ENCODE measurements at regions not wholly inside any gene's neighbourhood (a gene's known extent, or its start where the extent isn't known, plus 50 kb on each side); places are given as distances from the start of the nearest gene placed in this dataset.
"Not testable (repeated sequence)": the region's sequence is repeated elsewhere in the genome, so short reads cannot be mapped to it uniquely, and the experiment has no call there.

DNA sequence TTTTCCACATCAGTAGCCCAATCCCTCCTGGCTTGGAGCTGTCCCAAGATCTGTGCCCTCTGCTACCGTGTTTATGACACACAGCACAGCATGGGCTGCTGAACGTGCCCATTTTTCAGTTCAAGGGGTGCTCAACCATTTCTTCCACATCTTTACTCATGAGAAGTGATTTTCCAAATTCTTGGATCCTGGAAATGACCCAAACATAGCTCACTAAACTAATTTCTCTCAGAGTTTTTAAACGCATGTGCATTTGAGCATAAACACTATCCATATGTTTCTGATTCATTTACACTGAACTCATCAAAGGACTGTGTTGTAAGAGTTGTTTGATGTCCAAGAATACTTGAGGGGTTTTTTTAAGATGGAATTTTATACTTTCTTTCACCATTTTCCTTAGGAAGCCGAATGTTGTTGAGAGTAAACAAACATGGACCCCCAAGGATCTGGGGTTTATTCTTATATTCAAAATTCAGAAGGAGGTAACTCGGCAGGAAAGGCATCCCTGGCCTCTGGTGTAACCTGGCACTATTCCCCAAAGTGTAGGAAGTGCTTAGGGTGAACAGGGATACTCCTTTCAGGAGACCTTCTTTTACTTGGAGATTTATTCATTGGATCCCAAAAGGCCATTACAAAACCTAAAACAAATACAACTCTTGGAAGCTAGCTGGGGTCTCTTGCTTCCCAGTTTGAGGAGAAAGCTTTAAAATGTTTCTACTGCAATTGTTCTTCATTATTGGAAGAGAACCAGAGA, 215.0 kb downstream of the BMP4 start:
- DNase-seq = no peak

DNA sequence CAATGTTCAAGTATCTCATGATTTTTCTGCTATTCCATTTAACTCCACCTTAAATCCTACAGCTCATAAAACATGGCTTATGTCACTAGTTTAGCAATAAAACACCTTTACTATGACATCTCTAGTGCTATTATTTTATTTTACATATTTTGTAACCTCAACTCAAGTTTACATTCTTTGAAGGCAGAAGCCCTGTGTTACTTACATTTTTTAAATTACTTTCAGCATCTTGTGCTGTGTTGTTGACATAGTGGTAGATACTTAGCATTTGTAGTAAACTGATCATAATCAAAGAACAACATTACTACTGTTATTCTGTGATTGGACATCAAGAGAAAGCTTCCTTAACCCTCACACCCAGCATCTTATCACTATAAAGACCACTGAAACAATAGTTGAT, 216.1 kb downstream of the BMP4 start:
- DNase-seq = no peak

DNA sequence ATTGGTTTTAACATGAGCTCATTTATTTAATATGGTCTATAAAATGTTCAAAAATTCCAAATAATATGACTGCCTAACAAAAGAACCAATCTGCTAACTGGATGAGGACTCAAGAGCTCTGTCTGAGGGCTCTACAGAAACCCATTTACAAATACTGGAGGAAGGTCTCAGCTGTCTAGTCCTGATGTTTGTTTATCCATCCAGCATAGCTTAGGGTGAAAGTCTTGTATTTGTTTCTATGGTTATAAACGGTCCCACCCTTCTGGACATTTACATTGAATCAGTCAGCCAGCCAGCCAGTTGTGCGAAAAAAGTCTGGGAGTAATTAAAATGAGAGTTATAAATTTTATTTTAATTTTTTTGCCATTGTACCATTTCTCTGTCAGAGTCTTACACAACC, 220.7 kb downstream of the BMP4 start:
- no peak for DNase-seq

DNA sequence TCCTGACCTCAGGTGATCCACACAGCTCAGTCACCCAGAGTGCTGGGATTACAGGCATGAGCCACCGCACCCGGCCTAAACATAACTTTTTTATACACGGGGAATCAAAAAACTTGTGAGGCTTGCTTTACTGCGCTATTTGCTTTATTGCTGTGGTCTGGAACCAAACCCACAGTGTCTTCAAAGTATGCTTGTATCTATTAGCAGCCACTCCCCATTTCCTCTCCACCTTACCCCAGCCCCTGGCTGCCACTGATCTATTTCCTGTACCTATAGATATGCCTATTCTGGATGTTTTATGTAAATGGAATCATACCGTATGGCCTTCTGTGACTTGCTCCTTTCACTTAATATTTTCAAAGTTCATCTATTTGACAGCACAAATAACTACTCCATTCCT, 233.4 kb downstream of the BMP4 start:
- no peak for DNase-seq

DNA sequence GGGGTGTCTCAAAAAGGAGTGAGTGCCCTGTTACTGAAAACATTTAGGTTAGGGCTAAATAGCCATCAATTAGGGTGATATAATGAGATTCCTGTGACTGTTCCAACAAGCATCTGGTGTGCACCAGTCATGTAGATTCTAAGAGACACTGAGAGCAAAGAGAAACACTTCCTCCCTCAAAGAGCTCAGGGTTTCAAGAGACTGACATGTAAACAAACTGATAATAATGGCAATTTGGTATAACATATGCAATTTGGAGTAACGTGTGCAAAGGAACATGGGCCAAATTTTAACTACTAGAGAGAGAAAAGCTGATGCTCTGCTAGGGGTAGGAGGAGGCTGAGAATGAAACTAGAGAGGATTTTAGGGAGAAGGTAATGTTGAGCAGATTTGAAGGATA, 237.1 kb downstream of the BMP4 start:
- no peak for DNase-seq

DNA sequence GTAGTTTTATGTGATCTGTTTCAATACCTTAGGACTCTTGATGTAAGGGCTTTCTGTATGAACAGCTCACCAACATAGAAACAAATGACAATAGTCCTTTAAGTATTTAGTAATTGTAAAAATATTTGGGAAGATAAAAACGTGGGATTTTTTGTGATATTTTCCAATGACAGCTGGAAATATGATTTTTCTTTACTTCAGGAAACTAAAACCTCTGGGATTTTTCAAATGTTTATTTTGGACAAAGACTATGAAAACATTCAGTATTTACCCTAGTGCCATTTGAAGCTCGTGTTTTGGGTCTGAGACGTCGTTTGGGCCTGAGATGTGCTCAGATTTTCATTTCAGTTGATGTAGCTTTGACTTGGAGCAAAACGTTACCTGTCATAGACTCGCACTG, 240.0 kb downstream of the BMP4 start:
- no peak for DNase-seq

DNA sequence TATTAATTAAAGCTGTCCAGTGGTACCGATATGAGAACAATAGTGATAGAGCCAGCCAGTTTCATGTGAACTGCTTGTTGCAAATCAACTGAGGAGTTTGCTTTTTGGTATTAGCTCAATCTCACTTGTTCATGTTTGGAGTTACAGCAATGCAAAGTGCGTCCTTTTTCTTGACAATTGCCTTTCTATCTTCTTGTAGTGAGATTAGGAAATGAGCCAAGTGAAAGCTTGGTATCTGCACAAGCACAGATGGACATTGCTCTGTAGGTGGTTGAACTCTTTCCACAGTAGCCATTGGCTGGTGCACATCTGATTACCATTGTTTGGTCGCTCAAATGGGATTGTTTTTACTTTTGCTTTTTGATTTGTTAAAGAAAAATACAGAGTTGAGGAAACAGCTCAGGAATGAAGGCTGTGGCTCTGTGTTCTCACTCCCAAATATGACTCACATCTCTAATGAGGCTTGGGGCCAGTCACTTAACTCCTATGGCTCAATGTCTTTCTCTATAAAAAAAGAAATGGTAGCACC, 241.4 kb downstream of the BMP4 start:
- DNase-seq = no peak

DNA sequence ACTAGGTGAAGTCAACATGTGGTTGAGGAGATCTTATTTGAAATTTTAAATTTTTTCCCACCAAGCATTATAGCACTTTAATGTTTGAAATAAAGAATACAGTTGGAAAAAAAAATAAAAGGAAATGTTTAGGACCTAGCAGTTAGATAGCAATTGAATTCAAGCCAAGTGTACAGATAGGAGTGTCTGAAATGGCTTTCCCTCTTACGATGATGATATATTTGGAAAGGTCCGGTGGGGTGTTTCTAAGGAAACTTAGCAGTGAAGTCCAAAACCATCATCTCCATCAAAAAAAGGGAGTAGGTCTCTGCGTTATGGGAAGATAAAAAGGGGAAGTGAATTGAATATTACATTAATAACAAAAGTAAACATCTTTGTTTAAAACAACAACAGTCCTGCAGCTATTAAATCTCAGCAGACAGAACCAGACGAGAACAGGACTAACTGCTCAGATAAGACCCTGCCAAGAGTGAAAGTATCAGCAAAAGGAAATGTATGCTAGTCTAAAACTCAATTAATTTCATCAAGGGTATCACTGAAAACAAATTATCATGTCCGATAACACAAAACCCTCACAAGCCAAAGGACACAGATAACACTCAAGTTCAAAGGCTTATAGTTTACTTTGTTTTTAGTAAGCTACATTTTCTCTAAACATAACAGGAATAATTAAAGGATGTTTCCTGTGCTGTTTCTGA, 242.0 kb downstream of the BMP4 start:
- no peak for DNase-seq

DNA sequence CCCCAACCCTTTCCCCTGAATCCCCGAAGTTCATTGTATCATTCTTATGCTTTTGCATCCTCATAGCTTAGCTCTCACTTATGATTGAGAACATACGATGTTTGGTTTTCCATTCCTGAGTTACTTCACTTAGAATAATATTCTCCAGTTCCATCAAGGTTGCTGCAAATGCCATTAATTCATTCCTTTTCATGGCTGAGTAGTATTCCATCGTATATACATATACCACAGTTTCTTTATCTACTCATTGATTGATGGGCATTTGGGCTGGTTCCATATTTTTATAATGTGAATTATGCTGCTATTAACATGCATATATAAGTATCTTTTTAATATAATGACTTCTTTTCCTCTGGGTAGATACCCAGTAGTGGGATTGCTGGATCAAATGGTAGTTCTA, 243.7 kb downstream of the BMP4 start:
- not testable (repeated sequence) for DNase-seq

DNA sequence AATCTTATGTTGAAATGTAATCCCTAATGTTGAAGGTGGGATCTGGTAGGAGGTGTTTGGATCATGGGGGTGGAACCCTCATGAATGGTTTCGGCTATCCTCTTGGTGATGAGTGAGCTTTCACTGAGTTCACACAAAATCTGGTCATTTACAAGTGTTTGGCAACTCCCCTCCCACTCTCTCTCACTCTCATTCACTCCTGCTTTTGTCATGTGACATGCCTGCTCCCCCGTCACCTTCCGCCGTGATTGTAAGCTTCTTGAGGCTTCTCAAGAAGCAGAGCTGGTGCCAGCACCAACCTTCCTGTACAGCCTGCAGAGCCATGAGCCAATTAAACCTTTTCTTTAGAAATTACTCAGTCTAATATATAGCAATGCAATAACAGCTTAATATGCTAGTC, 245.4 kb downstream of the BMP4 start:
- DNase-seq = no peak

DNA sequence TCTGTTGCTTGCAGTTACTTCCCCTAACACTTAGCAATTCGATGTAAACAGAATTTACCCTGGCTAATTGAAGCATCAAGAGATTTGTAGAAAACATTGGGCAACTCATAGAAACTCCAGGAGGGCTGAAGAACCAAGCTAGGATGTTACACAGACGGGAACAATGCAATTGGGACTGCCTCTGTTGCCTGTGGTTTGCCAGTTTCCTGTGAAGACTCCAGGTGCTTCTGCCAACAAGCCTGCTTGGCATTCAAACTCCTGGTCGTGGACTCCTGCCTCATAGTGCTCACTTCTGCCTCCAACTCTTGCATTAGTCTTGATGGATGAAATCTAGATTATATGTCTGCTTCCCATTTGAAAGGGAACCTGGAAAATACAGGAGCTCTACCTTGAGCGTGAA, 246.0 kb downstream of the BMP4 start:
- DNase-seq = no peak

DNA sequence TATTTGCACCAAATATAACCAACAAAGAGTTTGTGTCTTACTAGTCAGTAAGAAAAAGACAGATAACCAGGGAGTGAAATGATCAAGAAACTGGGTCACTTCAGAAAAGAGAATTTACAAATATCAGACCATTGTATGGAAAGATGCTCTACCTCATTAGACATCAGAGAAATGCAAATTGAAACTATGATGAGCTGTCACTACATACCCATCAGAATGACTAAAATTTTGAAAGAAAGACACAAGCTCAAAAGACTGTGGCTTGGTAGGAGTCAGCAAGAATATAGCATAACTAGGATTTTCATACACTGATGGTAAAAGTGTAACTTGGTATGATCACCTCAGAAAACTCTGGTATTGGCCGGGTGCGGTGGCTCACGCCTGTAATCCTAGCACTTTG, 247.2 kb downstream of the BMP4 start:
- DNase-seq = no peak

DNA sequence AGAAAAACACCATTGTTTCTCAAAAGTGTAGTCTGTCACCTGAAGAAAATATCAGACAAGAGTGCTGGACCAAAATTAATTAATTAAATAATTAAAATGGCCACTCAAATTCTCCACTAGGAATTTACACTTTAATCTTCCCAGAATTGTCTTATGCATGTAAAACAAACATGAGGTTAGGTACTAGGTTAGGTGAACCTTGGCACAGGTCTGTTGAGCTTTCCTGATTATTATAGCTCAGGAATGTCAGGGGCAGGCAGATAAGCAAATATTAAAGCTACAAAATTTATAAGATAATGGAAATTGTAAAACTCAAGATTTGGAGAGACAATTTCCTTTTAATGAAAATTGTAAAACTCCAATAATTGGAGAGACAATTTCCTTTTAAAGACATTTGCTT, 253.2 kb downstream of the BMP4 start:
- DNase-seq = no peak

DNA sequence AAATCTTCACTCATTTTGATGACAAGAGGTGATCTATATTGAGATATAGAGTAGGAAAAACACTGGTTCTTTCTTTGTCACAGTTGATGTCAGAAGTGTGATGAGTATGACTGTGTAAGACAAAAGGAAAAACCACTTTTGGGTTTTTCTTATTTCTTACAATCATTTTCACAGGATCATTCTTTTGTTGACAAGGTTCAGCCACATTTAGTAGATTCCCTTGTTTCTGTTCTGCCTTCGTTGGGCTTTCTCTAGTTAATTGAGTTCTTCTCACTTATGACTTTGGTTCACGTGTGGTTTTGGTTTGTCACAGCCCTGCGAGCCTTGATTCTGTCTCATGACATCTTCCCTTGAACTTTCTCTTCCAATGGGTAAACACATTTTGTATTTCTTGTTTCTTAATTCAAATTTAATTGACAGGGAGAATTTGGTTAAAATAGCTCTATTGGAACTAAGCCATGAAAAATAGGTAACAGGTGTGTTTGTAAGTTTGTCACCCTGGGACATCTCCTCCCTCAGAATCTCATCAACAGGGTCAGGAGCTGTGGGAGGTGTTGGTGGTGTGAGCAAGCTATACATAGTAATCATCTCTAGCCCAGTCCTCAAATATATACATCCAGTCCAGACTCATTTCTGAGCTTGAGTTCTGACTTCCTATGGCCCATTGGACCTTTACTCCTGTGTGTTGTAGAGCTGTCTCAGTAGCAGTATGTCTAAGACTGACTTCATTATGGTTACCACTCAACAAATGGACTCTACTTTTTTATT, 255.3 kb downstream of the BMP4 start:
- DNase-seq = no peak

DNA sequence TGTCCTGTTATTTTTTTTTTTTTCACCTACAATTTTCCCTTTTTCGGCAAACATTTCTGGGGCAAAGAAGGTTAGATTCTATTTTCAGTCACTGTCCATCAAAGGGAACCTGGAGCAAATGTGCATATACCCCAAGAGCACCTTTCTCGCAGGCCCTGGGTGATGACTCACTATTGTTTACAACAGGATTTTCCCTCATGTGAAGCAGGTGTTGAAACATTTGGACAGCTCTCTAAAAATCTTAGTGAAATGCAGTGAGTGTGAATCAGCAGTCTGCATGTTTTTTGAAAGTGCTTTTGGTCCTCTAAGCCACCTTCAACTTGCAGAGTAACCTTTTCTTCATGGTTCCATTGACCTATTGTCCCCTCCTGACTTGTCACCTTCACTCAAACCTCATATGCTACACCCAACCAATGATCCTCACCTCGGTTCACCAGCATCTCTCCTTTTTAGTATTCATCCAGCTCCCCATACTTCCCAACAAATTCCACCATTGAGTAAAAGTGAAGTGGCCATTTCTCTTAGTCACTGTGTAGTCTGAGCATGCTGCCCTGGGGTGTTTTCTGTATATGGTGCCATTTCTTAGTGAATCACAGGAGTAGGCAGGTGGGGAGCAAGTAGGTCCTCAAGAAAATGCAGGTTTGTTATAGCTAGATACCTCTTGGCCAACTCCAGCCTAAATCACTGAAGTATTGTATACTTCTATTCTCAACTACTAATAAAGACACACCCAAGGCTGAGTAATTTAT, 260.2 kb downstream of the BMP4 start:
- no peak for DNase-seq

DNA sequence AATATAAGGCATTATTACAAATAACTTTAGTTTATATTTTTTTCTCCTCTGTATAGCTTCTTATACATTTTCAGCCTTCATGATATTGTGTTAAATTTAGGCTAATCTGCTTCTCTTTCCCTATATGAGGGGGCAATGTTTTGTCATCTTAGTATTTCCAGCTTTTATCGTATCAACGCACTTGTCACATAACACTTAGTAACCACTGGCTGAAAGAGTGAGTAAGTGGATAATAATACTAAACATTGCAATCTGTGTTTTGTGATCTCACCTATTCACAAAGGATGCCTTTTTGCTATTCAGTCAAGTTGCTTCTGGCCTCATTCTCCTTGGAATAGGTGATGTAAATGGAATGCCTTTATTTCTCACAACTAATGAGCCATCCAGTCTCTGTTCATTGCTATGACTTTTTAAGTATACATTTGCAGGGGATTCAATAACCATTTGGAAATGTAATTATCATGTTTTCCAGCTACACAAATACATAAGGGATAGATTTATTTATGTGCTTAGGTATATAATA, 260.9 kb downstream of the BMP4 start:
- DNase-seq = no peak

DNA sequence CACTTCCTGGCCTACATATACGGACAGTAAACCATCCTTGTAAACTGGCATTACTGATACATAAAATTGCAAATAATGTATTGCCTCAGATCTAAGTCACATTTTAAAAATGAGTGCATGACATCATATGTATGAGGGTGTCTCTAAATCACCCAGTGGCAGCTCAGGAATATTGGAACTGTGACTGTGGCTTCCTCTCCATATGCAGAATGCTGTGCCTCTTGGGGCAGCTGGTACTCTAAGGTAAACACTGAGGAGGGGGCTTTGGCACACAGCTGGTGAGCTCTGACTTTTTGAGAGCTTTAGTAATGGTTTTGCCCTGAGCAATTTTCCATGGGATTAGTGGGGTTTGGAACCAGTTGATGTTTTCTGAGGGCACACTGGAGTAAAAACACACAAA, 263.7 kb downstream of the BMP4 start:
- no peak for DNase-seq

DNA sequence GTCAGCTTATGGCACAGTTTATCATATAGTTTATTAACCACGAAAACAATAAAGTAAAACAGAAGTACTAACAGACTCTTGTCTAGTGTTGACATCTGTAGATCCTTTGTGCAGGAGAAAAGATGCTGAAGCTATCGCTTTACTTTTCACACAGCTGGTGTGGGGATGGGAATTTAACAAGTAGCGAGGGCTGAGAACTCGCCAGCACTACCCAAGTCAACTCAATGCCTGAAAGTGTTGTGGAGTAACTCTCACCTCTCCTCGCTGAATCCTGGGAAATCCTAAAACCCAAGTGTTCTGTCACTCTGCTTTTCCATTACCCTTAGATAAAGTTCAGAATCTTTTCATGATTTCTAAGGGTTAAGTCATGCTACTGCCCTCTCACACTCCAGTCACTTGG, 264.2 kb downstream of the BMP4 start:
- DNase-seq = no peak

DNA sequence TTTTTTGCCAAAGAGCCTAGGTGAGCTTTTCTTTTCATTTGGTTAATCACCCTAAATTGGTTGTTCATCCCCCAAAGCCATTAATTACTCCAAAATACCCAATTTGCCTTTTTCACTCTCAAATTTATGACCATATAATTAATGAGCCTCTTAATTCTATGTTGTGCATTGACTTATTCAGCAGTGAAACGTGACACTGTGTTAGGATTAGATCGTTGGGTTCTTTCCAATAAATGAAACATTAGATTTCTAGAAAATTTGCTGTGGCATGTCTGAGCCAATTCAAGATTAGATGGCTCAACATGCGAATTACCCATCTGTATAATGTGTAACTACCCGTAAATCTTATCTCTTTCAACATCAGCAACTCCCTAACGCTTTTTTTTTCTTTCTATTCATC, 273.4 kb downstream of the BMP4 start:
- DNase-seq = no peak

DNA sequence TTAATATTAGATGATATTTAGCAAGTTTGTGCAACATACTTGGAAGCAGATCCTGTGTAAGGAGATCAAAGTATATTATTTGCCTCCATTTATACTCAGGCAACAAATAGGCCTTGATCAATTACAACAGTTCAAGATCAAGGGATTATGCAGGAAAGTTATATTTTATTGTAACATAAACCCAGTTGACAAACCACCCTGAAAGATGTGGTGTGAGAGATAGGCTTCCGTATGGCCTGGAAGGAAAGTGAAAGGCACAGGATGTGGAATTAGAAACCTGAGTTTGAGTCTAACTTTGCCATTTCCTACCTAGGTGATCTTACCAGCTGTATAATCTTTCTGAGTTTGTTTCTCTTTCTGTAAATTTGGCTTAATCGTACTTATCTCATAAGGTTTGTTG, 284.1 kb downstream of the BMP4 start:
- DNase-seq = no peak

DNA sequence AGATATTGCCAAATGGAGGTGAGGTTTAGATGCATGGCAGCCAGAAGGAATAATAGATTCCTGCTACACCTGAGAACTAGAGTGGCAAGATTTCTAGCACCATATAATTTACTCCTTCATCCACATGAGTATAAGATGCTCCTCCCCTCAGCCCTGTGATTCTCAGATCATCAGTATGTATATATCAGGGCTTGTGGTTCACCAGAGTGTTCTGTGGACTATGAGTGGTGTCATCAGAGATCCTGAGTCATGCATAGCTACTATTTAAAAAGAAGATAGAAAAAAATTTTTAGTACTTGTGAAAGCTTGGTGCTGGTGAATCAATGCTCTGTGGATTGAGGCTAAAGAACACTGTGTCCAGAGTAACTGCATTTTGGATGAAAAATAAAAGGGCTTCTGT, 285.9 kb downstream of the BMP4 start:
- no peak for DNase-seq

DNA sequence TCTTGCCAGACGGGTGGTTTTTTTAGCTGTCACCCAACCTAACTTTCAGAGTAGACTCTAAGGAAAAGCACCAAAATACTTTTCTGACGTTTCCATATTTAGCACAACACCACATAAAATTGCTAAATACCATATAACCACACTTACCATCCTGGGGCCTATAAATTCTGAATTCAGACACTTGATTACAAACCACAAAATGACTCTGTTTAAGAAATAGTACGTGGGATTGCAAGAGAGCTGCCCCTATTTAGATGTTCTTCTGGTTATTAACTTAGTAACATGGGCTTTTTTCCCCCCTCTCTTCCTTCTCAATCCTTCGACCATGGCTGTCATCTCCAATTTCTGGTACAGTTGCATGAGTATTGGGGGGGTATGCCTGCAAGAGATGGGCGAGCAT, 287.7 kb downstream of the BMP4 start:
- no peak for DNase-seq

DNA sequence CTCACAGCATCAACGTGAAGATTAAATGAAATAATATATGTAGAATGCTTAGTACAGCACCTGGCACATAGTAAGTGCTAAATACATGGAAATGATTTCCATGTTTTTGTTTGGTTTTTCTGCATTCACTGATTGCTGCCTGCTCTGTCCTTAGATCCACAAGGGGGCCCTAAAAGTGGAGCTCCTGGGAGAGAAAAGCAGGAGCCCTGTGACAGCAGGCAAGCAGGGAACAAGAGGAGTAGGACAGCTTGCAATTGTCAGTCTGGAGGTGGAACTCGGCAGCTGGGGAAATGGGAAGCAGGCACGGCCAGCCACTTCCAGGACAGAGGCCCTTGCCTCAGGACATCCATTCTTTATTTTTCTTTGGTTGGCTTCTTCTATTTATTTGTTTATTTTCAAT, 292.9 kb downstream of the BMP4 start:
- DNase-seq = no peak

All from effector CD4-positive, alpha-beta T cell (primary cell).